Right lobe of liver (tissue), 6 donors: ENCODE measurements at regions not wholly inside any gene's neighbourhood (a gene's known extent, or its start where the extent isn't known, plus 50 kb on each side); places are given as distances from the start of the nearest gene placed in this dataset.
"Not testable (repeated sequence)": the region's sequence is repeated elsewhere in the genome, so short reads cannot be mapped to it uniquely, and the experiment has no call there.

ENCODE experiments used
- ATAC-seq, 4 donors: fragments of 200-7000 bp; cut with Tn5 transposase; one replicate each; pipeline ENCODE4 v1.9.1; 2020; ENCODE audit warnings: mild to moderate bottlenecking in 4 of 4, moderate library complexity in 4 of 4
- DNase-seq, 3 donors: peaks; one replicate each; pipeline ENCODE4 v3.0.0-alpha.2; 2020
- H3K27ac ChIP-seq, 3 donors: fragments of 200-600 bp; one replicate each; pipeline ENCODE4 v1.8.0; 2022
- H3K27me3 ChIP-seq, 2 donors: fragments of 200-600 bp; one replicate each; pipeline ENCODE4 v1.8.0; 2022
- H3K36me3 ChIP-seq, 4 donors: fragments of 200-600 bp; sonication (generic) in 1 of 4; one replicate each; pipeline versions ENCODE4 v1.5.1 to v1.8.0; 2017 to 2022; ENCODE audit warnings: control low read depth in 1 of 4
- H3K4me1 ChIP-seq, 4 donors: fragments of 200-600 bp; sonication (generic) in 1 of 4; one replicate each; pipeline versions ENCODE4 v1.5.1 to v1.8.0; 2017 to 2022; ENCODE audit warnings: control low read depth in 1 of 4
- H3K4me3 ChIP-seq, 3 donors: fragments of 200-600 bp; one replicate each; pipeline ENCODE4 v1.8.0; 2022
- H3K9me3 ChIP-seq, 4 donors: fragments of 200-600 bp; sonication (generic) in 1 of 4; one replicate each; pipeline versions ENCODE4 v1.5.1 to v1.8.0; 2017 to 2022; ENCODE audit warnings: control low read depth in 1 of 4
- POLR2A ChIP-seq: fragments of 450-650 bp; IDR thresholded peaks from one replicate; pipeline ENCODE4 v1.6.1; 2017; ENCODE audit warnings: antibody characterized with exemption, mild to moderate bottlenecking
- WGBS: methylation state at CpG from one replicate; pipeline ENCODE4 v1.1.6; 2018; ENCODE audit warnings: low coverage, low lambda C conversion rate; ENCODE audit not compliant: insufficient coverage; ENCODE audit errors: missing lambda C conversion rate; 5-methylcytosine and 5-hydroxymethylcytosine counted together
- intact Hi-C, 2 donors: fragments of 100-400 bp; cut with DNase I; formaldehyde crosslinking; loops; one replicate each; pipeline versions ENCODE4 v1.11.2 to v1.14.1; 2022
- TF ChIP-seq, protein P1 (sequence below), 4 donors: fragments of 200-600 bp in 3 of 4; fragments of 450-650 bp in 1 of 4; IDR thresholded peaks; one replicate each; pipeline versions ENCODE4 v1.5.1 to v1.8.0; 2016 to 2022; ENCODE audit warnings: antibody characterized with exemption in 4 of 4, mild to moderate bottlenecking in 2 of 4
- donor health status: DM: no; HTN: yes; CAD: no.
- donor health status: DM: no; HTN: no; CAD: no.
- donor health status: DM: no; HTN: no; CAD: no.
- donor health status: DM: no; HTN: yes; CAD: no.
- donor health status: DM: no; HTN: yes; CAD: no.

DNA sequence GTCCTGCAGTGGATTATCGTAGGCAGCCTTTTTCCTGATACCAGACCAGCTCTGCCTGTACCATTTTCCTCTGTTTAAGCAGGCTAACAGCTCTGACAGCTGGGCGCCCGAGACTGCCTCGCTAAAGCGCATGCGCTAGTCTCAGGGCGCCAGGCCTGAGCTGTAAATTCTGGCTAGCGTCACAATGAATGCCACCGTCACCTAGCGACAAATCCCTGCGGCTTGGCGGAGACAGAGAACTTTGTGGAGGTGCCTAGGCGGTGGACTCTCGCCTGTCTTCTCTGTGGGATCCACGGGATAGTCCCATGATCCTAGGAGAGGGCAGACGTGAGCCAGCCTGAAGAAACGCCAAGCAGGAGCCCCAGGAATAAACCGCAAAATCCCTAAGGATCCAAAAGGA is 573.9 kb downstream of the KCNJ18 start:
- no peak for TF ChIP-seq POLR2A
- TF ChIP-seq, protein P1, sequence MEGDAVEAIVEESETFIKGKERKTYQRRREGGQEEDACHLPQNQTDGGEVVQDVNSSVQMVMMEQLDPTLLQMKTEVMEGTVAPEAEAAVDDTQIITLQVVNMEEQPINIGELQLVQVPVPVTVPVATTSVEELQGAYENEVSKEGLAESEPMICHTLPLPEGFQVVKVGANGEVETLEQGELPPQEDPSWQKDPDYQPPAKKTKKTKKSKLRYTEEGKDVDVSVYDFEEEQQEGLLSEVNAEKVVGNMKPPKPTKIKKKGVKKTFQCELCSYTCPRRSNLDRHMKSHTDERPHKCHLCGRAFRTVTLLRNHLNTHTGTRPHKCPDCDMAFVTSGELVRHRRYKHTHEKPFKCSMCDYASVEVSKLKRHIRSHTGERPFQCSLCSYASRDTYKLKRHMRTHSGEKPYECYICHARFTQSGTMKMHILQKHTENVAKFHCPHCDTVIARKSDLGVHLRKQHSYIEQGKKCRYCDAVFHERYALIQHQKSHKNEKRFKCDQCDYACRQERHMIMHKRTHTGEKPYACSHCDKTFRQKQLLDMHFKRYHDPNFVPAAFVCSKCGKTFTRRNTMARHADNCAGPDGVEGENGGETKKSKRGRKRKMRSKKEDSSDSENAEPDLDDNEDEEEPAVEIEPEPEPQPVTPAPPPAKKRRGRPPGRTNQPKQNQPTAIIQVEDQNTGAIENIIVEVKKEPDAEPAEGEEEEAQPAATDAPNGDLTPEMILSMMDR (IDR thresholded peaks at IDR 0.05), result no peak
- Histone ChIP-seq H3K36me3 (no peaks in the 10 kb centered on the region), H3K27ac (no peak overlapping the region), H3K4me3 (no peak overlapping the region), H3K4me1 (no peaks in the 10 kb centered on the region), H3K27me3 (no peaks in the 10 kb centered on the region), H3K9me3 (peaks cover 0 to 5% (median 0%) of the 10 kb centered on the region in 4 donors)
- intact Hi-C loops, result no loop called here
- peak in 1 of 3 donors; percentile 15 for DNase-seq
- ATAC-seq, result no peak
- WGBS, result 65% methylated on average over 13 of the region's 18 CpGs

DNA sequence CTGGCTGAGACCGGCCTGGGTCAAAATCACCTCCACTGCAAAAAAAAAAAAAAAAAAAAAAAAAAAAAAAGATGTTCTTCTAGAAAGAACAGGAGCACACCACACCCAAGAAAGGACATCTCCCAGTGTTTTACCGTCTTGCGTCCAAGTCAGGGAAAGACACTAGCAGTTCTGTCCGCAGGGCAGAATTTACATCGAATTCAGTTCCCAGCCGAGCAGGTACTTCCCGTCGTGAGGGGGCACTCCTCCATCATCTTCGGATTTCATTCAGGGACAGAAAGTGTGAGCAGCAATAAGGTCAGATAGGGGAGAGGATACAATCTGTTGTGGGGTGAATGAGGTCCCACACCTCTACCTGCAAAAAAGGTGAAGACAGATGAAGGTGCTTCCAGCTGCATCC is 574.7 kb downstream of the KCNJ18 start:
- intact Hi-C loops, result no loop called here
- ATAC-seq, result no peak
- DNase-seq, result no peak
- no peaks in the 10 kb centered on the region for H3K4me1 ChIP-seq
- no peaks in the 10 kb centered on the region for H3K36me3 ChIP-seq
- H3K27ac ChIP-seq, result no peak overlapping the region
- no peaks in the 10 kb centered on the region for H3K27me3 ChIP-seq
- H3K9me3 ChIP-seq, result peaks cover 0 to 5% (median 0%) of the 10 kb centered on the region in 4 donors
- 85% methylated on average over 9 of the region's 9 CpGs for WGBS
- H3K4me3 ChIP-seq, result no peak overlapping the region
- TF ChIP-seq POLR2A, result no peak
- TF ChIP-seq, protein P1 (IDR thresholded peaks at IDR 0.05), result no peak

DNA sequence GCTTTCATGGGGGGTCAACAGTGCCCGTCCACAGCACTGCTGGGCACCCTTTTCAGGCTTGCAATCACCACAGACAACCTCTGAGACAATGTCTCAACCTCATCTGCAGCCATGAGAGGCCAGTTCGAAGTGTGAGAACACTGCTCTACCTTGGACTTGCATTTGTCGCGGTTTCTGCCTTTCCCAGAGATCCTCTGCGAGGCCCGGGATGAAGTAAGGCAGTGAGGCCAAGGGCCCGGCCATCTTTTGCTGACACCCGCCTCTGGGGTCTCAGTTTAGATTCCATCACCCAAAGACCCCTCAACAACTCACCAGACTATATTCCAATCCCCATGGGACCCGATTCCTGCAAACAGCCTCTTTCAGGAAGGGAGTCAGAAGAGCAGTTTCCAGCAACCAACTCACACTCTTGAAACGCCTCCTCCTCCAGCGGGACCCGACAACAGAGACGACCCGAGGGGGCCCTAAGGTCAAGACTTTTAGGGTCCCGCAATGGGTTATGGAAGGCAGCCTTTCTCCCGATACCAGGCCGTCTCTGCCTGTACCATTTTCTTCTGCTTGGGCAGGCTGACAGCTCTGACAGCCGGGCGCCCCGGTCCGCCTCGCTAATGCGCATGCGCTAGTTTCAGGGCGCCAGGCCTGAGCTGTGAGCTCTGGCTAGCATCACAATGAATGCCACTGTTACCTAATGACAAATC is 576.0 kb downstream of the KCNJ18 start:
- 65% methylated on average over 6 of the region's 25 CpGs for WGBS
- Histone ChIP-seq H3K9me3 (peaks cover 0 to 5% (median 0%) of the 10 kb centered on the region in 4 donors), H3K4me1 (no peaks in the 10 kb centered on the region), H3K27ac (no peak overlapping the region), H3K27me3 (no peaks in the 10 kb centered on the region), H3K36me3 (no peaks in the 10 kb centered on the region), H3K4me3 (no peak overlapping the region)
- ATAC-seq (no peak), DNase-seq (peak in 1 of 3 donors; percentile 19)
- intact Hi-C loops, result no loop called here
- TF ChIP-seq POLR2A, result no peak
- TF ChIP-seq, protein P1 (IDR thresholded peaks at IDR 0.05), result no peak

DNA sequence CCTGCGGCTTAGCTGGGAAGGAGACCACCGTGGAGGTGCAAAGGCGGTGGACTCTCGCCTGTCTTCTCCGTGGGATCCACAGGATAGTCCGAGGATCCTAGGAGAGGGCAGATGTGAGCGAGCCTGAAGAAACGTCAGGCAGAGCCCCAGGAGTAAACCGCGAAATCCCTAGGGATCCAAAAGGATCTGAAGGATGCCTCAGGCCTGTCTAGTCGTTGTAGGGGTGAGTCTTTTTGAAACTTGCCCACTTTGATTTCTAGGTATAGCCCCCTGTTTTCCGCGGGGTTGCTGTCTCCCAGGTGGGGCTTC is 576.5 kb downstream of the KCNJ18 start:
- H3K9me3 ChIP-seq, result no peaks in the 10 kb centered on the region
- H3K36me3 ChIP-seq, result no peaks in the 10 kb centered on the region
- H3K4me1 ChIP-seq, result no peaks in the 10 kb centered on the region
- H3K27ac ChIP-seq, result no peak overlapping the region
- TF ChIP-seq, protein P1 (IDR thresholded peaks at IDR 0.05), result no peak
- TF ChIP-seq POLR2A, result no peak
- intact Hi-C loops, result no loop called here
- DNase-seq (no peak), ATAC-seq (no peak)
- H3K4me3 ChIP-seq, result no peak overlapping the region
- no peaks in the 10 kb centered on the region for H3K27me3 ChIP-seq
- WGBS, result 62% methylated on average over 5 of the region's 13 CpGs

DNA sequence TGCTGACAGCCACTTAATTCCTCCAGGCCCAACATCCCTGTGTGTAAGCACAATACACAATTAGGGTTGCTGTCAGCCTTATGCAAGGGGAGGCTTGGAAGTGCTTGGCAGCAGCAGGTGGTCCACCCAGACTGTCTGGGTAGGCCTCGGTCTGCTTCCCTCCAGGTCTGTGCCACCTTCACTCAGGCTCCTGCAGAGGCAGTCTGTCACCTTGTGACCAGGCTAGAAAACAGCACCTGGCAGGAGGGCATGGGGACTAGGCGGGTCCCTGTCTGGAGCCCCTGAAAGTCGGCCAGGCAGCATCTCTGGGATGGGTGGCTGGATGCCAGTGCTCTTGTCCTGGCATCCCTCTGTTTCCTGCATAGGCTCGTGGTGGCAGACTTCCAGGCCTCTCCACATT is 578.1 kb downstream of the KCNJ18 start:
- no peaks in the 10 kb centered on the region for H3K9me3 ChIP-seq
- H3K27ac ChIP-seq, result no peak overlapping the region
- TF ChIP-seq, protein P1 (IDR thresholded peaks at IDR 0.05), result no peak
- TF ChIP-seq POLR2A, result no peak
- no peaks in the 10 kb centered on the region for H3K4me1 ChIP-seq
- no peaks in the 10 kb centered on the region for H3K27me3 ChIP-seq
- H3K4me3 ChIP-seq, result no peak overlapping the region
- ATAC-seq, result no peak
- no CpG with 5 or more reads among the region's 4 CpGs for WGBS
- H3K36me3 ChIP-seq, result no peaks in the 10 kb centered on the region
- peak in 1 of 3 donors; percentile 31 for DNase-seq
- intact Hi-C loops, result no loop called here

DNA sequence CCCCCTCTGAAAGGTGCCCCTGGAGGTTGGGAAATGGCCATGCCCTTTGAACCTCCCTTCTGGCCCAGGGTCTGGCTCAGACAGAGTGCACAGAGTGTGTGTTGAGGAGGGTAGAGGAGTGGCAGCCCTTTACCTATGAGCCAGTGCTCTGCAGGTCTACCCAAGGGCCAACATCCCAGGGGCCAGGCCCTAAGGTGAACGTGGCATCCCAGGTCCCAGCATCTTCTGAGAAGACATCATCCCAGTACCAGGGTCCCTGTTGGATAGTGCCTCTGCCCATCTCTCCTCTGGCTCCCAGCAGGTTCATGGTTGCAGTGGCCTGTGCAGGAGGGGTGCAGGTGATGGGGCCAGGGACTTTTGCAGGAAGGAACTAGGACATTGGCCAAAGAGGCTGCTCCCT is 578.5 kb downstream of the KCNJ18 start:
- WGBS, result no CpG with 5 or more reads among the region's 1 CpG
- H3K4me3 ChIP-seq, H3K27ac ChIP-seq, ATAC-seq, DNase-seq, H3K27me3 ChIP-seq, H3K36me3 ChIP-seq, H3K9me3 ChIP-seq, H3K4me1 ChIP-seq, intact Hi-C loops: not testable (repeated sequence)
